Liver (tissue), 3 donors: ENCODE measurements at regions not wholly inside any gene's neighbourhood (a gene's known extent, or its start where the extent isn't known, plus 50 kb on each side); places are given as distances from the start of the nearest gene placed in this dataset.

Experiments used
- ATF3 ChIP-seq: IDR thresholded peaks from 2 replicates; pipeline ENCODE4 v1.6.1; 2016; ENCODE audit warnings: antibody characterized with exemption
- CTCF ChIP-seq: fragments of 150-350 bp; IDR thresholded peaks from 2 replicates; pipeline ENCODE4 v1.5.1; 2017; ENCODE audit warnings: improper control_type of control experiment, low read depth, low read length; ENCODE audit not compliant: missing input control
- GABPA ChIP-seq, 2 donors: IDR thresholded peaks in 1 of 2; conservative IDR thresholded peaks in 1 of 2; 2 replicates each; pipeline ENCODE4 v1.6.1; 2016; ENCODE audit warnings: antibody characterized with exemption in 2 of 2, mild to moderate bottlenecking in 1 of 2, moderate library complexity in 1 of 2
- MAX ChIP-seq: IDR thresholded peaks from 2 replicates; pipeline ENCODE4 v1.6.1; 2016; ENCODE audit warnings: antibody characterized with exemption
- RAD21 ChIP-seq, 2 donors: IDR thresholded peaks; 2 replicates each; pipeline ENCODE4 v1.6.1; 2016; ENCODE audit warnings: antibody characterized with exemption in 2 of 2, mild to moderate bottlenecking in 2 of 2
- RXRA ChIP-seq, 2 donors: IDR thresholded peaks; 2 replicates each; pipeline ENCODE4 v1.6.1; 2017 to 2018; ENCODE audit warnings: antibody characterized with exemption in 2 of 2, mild to moderate bottlenecking in 1 of 2
- SP1 ChIP-seq: IDR thresholded peaks from 2 replicates; pipeline ENCODE4 v1.6.1; 2018; ENCODE audit warnings: antibody characterized with exemption, mild to moderate bottlenecking
- TAF1 ChIP-seq: conservative IDR thresholded peaks from 2 replicates; pipeline ENCODE4 v1.6.1; 2016; ENCODE audit warnings: antibody characterized with exemption, mild to moderate bottlenecking
- YY1 ChIP-seq: IDR thresholded peaks from 2 replicates; pipeline ENCODE4 v1.6.1; 2016; ENCODE audit warnings: antibody characterized with exemption, mild to moderate bottlenecking
- ZBTB33 ChIP-seq: IDR thresholded peaks from 2 replicates; pipeline ENCODE4 v1.6.1; 2016; ENCODE audit warnings: antibody characterized with exemption
- donor health status: healthy.
- donor health status: healthy.

GRCh38 chr6:170193326-170193821, 97.5 kb downstream of the DLL1 start:
- TF ChIP-seq CTCF (no peak), GABPA (IDR thresholded peaks at IDR 0.05 in 1 of 2, conservative IDR thresholded peaks at IDR 0.05 in 1 of 2) (no peak), ZBTB33 (no peak), SP1 (no peak), MAX (no peak), TAF1 (no peak), YY1 (no peak), RXRA (IDR thresholded peaks at IDR 0.05) (no peak), RAD21 (IDR thresholded peaks at IDR 0.05) (no peak), ATF3 (no peak)
